ENCODE measurements at regions not wholly inside any gene's neighbourhood (a gene's known extent, or its start where the extent isn't known, plus 50 kb on each side); places are given as distances from the start of the nearest gene placed in this dataset.

- no CpG with 5 or more reads among the region's 1 CpG for WGBS (ENCODE audit: extremely low coverage, insufficient coverage, insufficient read length)
- Histone ChIP-seq H3K27ac (ENCODE audit: low read depth, low read length) (no peak overlapping the region), H3K79me1 (ENCODE audit: low read length) (no peaks in the 10 kb centered on the region), H4K12ac (ENCODE audit: low read depth, low read length) (no peak overlapping the region), H2AFZ (ENCODE audit: insufficient read depth, low read length, poor library complexity) (no peak overlapping the region), H3K4ac (ENCODE audit: low read depth, low read length) (no peak overlapping the region), H4K8ac (ENCODE audit: low read depth, low read length) (no peak overlapping the region), H2BK5ac (ENCODE audit: low read depth, low read length, poor library complexity) (no peak overlapping the region), H3K23ac (ENCODE audit: low read length) (no peak overlapping the region), H3K4me1 (ENCODE audit: control insufficient read depth in 1 of 2, insufficient read depth in 2 of 2, low read length in 2 of 2) (peaks cover 0 to 2% of the 10 kb centered on the region in 2 experiments), H4K91ac (ENCODE audit: low read depth, low read length) (no peak overlapping the region), H3K9me3 (ENCODE audit: insufficient read depth, low read depth, low read length) (no peaks in the 10 kb centered on the region), H2BK12ac (ENCODE audit: low read length) (no peak overlapping the region), H2AK5ac (ENCODE audit: low read length) (no peak overlapping the region), H3K9ac (ENCODE audit: low read length) (no peak overlapping the region), H3K4me3 (ENCODE audit: low read depth, low read length) (no peak overlapping the region), H2BK120ac (ENCODE audit: insufficient read depth, low read length, poor library complexity) (no peak overlapping the region), H3K4me2 (ENCODE audit: low read length) (no peak overlapping the region), H3K14ac (ENCODE audit: low read length) (no peak overlapping the region), H3K18ac (ENCODE audit: low read length) (no peak overlapping the region), H3K27me3 (ENCODE audit: insufficient read depth, low read length) (no peaks in the 10 kb centered on the region), H3K36me3 (ENCODE audit: control insufficient read depth in 1 of 2, insufficient read depth in 2 of 2, low read length in 2 of 2) (no peaks in the 10 kb centered on the region), H3K79me2 (ENCODE audit: control insufficient read depth, insufficient read depth, low read length, poor library complexity) (no peaks in the 10 kb centered on the region)
- peak in 1 of 2 donors; percentile 38 for DNase-seq
Measured at GRCh38 chr1:221849110-221849509, 107.2 kb upstream of the DUSP10 start.

GRCh38 chr1:221847676-221848075 lies 105.8 kb upstream of the DUSP10 start:
- Histone ChIP-seq H3K27me3 (ENCODE audit: insufficient read depth, low read length) (no peaks in the 10 kb centered on the region), H4K91ac (ENCODE audit: low read depth, low read length) (no peak overlapping the region), H3K4me3 (ENCODE audit: low read depth, low read length) (no peak overlapping the region), H3K79me2 (ENCODE audit: control insufficient read depth, insufficient read depth, low read length, poor library complexity) (no peaks in the 10 kb centered on the region), H3K9me3 (ENCODE audit: insufficient read depth, low read depth, low read length) (no peaks in the 10 kb centered on the region), H4K12ac (ENCODE audit: low read depth, low read length) (no peak overlapping the region), H2BK12ac (ENCODE audit: low read length) (no peak overlapping the region), H3K4me2 (ENCODE audit: low read length) (no peak overlapping the region), H3K9ac (ENCODE audit: low read length) (no peak overlapping the region), H3K18ac (ENCODE audit: low read length) (no peak overlapping the region), H3K14ac (ENCODE audit: low read length) (no peak overlapping the region), H3K23ac (ENCODE audit: low read length) (no peak overlapping the region), H2BK5ac (ENCODE audit: low read depth, low read length, poor library complexity) (no peak overlapping the region), H2AFZ (ENCODE audit: insufficient read depth, low read length, poor library complexity) (no peak overlapping the region), H3K79me1 (ENCODE audit: low read length) (no peaks in the 10 kb centered on the region), H2AK5ac (ENCODE audit: low read length) (no peak overlapping the region), H3K4me1 (ENCODE audit: control insufficient read depth in 1 of 2, insufficient read depth in 2 of 2, low read length in 2 of 2) (peaks cover 0 to 2% of the 10 kb centered on the region in 2 experiments), H3K4ac (ENCODE audit: low read depth, low read length) (no peak overlapping the region), H3K36me3 (ENCODE audit: control insufficient read depth in 1 of 2, insufficient read depth in 2 of 2, low read length in 2 of 2) (no peaks in the 10 kb centered on the region), H3K27ac (ENCODE audit: low read depth, low read length) (no peak overlapping the region), H4K8ac (ENCODE audit: low read depth, low read length) (no peak overlapping the region), H2BK120ac (ENCODE audit: insufficient read depth, low read length, poor library complexity) (no peak overlapping the region)
- WGBS (ENCODE audit: extremely low coverage, insufficient coverage, insufficient read length): no CpG with 5 or more reads among the region's 3 CpGs
- no peak for DNase-seq

DNA sequence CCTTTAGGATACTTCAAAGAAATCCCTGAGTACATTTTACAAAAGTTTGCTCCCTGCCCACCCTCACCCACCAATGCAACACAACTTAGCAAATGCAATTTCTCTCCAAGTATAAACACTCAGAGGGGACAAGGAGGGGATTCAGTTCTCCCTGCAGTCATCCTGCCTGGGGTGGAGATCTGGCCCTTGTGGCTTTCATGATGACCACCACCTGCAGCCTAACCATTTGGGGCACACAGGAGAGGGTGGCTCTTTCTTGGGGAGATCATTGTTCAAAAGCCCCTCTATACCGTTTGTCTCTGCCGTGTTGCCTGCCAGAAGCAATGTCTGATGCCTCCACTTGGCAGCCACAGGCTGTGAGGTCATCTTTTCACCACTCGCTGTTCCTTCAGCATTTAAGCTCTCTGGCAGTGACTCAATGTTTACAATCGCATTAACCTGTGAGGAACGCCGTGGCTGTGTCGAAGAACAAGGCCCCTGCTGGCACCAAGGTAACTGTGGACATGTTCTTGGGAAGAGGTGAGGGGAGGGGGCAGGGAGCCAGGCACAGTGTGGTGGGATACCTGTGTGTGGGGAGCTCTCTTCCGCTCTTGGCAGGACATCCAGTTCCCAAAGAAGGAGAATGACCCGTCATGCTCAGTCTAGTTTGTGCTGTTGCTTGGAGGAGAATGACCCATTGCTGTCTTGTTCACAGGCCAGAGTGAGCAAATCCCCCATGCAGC lies 103.9 kb upstream of the DUSP10 start:
- Histone ChIP-seq H3K27me3 (ENCODE audit: insufficient read depth, low read length) (no peaks in the 10 kb centered on the region), H2AK5ac (ENCODE audit: low read length) (no peak overlapping the region), H4K8ac (ENCODE audit: low read depth, low read length) (no peak overlapping the region), H2BK5ac (ENCODE audit: low read depth, low read length, poor library complexity) (no peak overlapping the region), H3K36me3 (ENCODE audit: control insufficient read depth in 1 of 2, insufficient read depth in 2 of 2, low read length in 2 of 2) (no peaks in the 10 kb centered on the region), H3K4ac (ENCODE audit: low read depth, low read length) (no peak overlapping the region), H3K9me3 (ENCODE audit: insufficient read depth, low read depth, low read length) (no peaks in the 10 kb centered on the region), H4K91ac (ENCODE audit: low read depth, low read length) (no peak overlapping the region), H3K18ac (ENCODE audit: low read length) (no peak overlapping the region), H2BK12ac (ENCODE audit: low read length) (no peak overlapping the region), H3K23ac (ENCODE audit: low read length) (no peak overlapping the region), H3K4me1 (ENCODE audit: control insufficient read depth in 1 of 2, insufficient read depth in 2 of 2, low read length in 2 of 2) (peaks cover 0 to 3% of the 10 kb centered on the region in 2 experiments), H3K79me2 (ENCODE audit: control insufficient read depth, insufficient read depth, low read length, poor library complexity) (no peaks in the 10 kb centered on the region), H4K12ac (ENCODE audit: low read depth, low read length) (no peak overlapping the region), H3K27ac (ENCODE audit: low read depth, low read length) (no peak overlapping the region), H2BK120ac (ENCODE audit: insufficient read depth, low read length, poor library complexity) (no peak overlapping the region), H2AFZ (ENCODE audit: insufficient read depth, low read length, poor library complexity) (no peak overlapping the region), H3K14ac (ENCODE audit: low read length) (no peak overlapping the region), H3K9ac (ENCODE audit: low read length) (no peak overlapping the region), H3K4me2 (ENCODE audit: low read length) (no peak overlapping the region), H3K79me1 (ENCODE audit: low read length) (no peaks in the 10 kb centered on the region), H3K4me3 (ENCODE audit: low read depth, low read length) (no peak overlapping the region)
- peak in 1 of 2 donors; percentile 18 for DNase-seq
- WGBS (ENCODE audit: extremely low coverage, insufficient coverage, insufficient read length): no CpG with 5 or more reads among the region's 9 CpGs

GRCh38 chr1:221841983-221842335 lies 100.1 kb upstream of the DUSP10 start:
- H2AFZ ChIP-seq (ENCODE audit: insufficient read depth, low read length, poor library complexity): no peak overlapping the region
- H3K9me3 ChIP-seq (ENCODE audit: insufficient read depth, low read depth, low read length): no peaks in the 10 kb centered on the region
- H3K79me2 ChIP-seq (ENCODE audit: control insufficient read depth, insufficient read depth, low read length, poor library complexity): no peaks in the 10 kb centered on the region
- no peaks in the 10 kb centered on the region for H3K27me3 ChIP-seq (ENCODE audit: insufficient read depth, low read length)
- H4K8ac ChIP-seq (ENCODE audit: low read depth, low read length): no peak overlapping the region
- H3K4me2 ChIP-seq (ENCODE audit: low read length): no peak overlapping the region
- H3K23ac ChIP-seq (ENCODE audit: low read length): no peak overlapping the region
- no peak overlapping the region for H3K14ac ChIP-seq (ENCODE audit: low read length)
- DNase-seq: no peak
- no peak overlapping the region for H3K4ac ChIP-seq (ENCODE audit: low read depth, low read length)
- H3K79me1 ChIP-seq (ENCODE audit: low read length): peaks cover 6% of the 10 kb centered on the region
- no peak overlapping the region for H3K18ac ChIP-seq (ENCODE audit: low read length)
- no peaks in the 10 kb centered on the region for H3K36me3 ChIP-seq (ENCODE audit: control insufficient read depth in 1 of 2, insufficient read depth in 2 of 2, low read length in 2 of 2)
- H3K27ac ChIP-seq (ENCODE audit: low read depth, low read length): no peak overlapping the region
- no peak overlapping the region for H4K91ac ChIP-seq (ENCODE audit: low read depth, low read length)
- H2BK120ac ChIP-seq (ENCODE audit: insufficient read depth, low read length, poor library complexity): no peak overlapping the region
- no peak overlapping the region for H2BK12ac ChIP-seq (ENCODE audit: low read length)
- H2BK5ac ChIP-seq (ENCODE audit: low read depth, low read length, poor library complexity): no peak overlapping the region
- no peak overlapping the region for H3K4me3 ChIP-seq (ENCODE audit: low read depth, low read length)
- H3K4me1 ChIP-seq (ENCODE audit: control insufficient read depth in 1 of 2, insufficient read depth in 2 of 2, low read length in 2 of 2): peaks cover 2 to 6% of the 10 kb centered on the region in 2 experiments
- no peak overlapping the region for H2AK5ac ChIP-seq (ENCODE audit: low read length)
- H3K9ac ChIP-seq (ENCODE audit: low read length): no peak overlapping the region
- no peak overlapping the region for H4K12ac ChIP-seq (ENCODE audit: low read depth, low read length)
